H1 (cell line): ENCODE measurements at regions not wholly inside any gene's neighbourhood (a gene's known extent, or its start where the extent isn't known, plus 50 kb on each side); places are given as distances from the start of the nearest gene placed in this dataset.

Experiments used
- ATF2 ChIP-seq: IDR thresholded peaks from 2 replicates; pipeline ENCODE4 v1.6.1; 2012; ENCODE audit warnings: low read length, inconsistent platforms
- BRCA1 ChIP-seq: IDR thresholded peaks from 2 replicates; pipeline ENCODE4 v1.6.1; 2012; ENCODE audit warnings: low read depth, low read length, improper control_type of control experiment
- CBX8 ChIP-seq: fragments of 300-800, 300-1000 bp; sonication (generic); IDR thresholded peaks from 2 replicates; pipeline ENCODE4 v1.7.1; 2016; ENCODE audit warnings: low read depth, low read length, borderline replicate concordance
- CHD7 ChIP-seq: fragments of 300-600 bp; sonication (generic); IDR thresholded peaks from 2 replicates; pipeline ENCODE4 v1.7.1; 2012; ENCODE audit warnings: low read length, moderate library complexity, mild to moderate bottlenecking, inconsistent platforms; ENCODE audit not compliant: insufficient replicate concordance
- KDM4A ChIP-seq: IDR thresholded peaks from one replicate; pipeline ENCODE4 v1.7.1; 2012; ENCODE audit warnings: low read depth, mild to moderate bottlenecking, moderate library complexity, low read length, inconsistent platforms; ENCODE audit not compliant: severe bottlenecking
- MAFK ChIP-seq: IDR thresholded peaks from 2 replicates; pipeline ENCODE4 v1.6.1; 2012; ENCODE audit warnings: low read depth, mild to moderate bottlenecking, improper control_type of control experiment, low read length
- POLR2AphosphoS5 ChIP-seq: IDR thresholded peaks from 2 replicates; pipeline ENCODE4 v1.6.1; 2011; ENCODE audit warnings: low read depth, low read length
- TAF7 ChIP-seq: optimal IDR thresholded peaks from 2 replicates; pipeline ENCODE3; 2011; ENCODE audit warnings: low read depth, mild to moderate bottlenecking, inconsistent platforms, low read length, moderate library complexity, borderline replicate concordance

- TF ChIP-seq ATF2 (no peak), CHD7 (no peak), POLR2AphosphoS5 (no peak), KDM4A (no peak), TAF7 (no peak), CBX8 (no peak), MAFK (no peak), BRCA1 (no peak)
- TF ChIP-seq, all 59 proteins: peak for 0
Observed at GRCh38 chr3:80060664-80061063, 292.9 kb upstream of the ROBO1 start (continued).
